HG03196 (cell line): ENCODE measurements at regions not wholly inside any gene's neighbourhood (a gene's known extent, or its start where the extent isn't known, plus 50 kb on each side); places are given as distances from the start of the nearest gene placed in this dataset.
A peak's percentile ranks its signal among the peaks of the same experiment; 100 is the strongest.

Experiments
- ATAC-seq: cut with Tn5 transposase; IDR thresholded peaks from one replicate; pipeline ENCODE4 v1.9.1; 2021; ENCODE audit not compliant: unreplicated experiment

GRCh38 chr6:166754218-166755030 is 127.4 kb upstream of the RPS6KA2 start:
- ATAC-seq = no peak

DNA sequence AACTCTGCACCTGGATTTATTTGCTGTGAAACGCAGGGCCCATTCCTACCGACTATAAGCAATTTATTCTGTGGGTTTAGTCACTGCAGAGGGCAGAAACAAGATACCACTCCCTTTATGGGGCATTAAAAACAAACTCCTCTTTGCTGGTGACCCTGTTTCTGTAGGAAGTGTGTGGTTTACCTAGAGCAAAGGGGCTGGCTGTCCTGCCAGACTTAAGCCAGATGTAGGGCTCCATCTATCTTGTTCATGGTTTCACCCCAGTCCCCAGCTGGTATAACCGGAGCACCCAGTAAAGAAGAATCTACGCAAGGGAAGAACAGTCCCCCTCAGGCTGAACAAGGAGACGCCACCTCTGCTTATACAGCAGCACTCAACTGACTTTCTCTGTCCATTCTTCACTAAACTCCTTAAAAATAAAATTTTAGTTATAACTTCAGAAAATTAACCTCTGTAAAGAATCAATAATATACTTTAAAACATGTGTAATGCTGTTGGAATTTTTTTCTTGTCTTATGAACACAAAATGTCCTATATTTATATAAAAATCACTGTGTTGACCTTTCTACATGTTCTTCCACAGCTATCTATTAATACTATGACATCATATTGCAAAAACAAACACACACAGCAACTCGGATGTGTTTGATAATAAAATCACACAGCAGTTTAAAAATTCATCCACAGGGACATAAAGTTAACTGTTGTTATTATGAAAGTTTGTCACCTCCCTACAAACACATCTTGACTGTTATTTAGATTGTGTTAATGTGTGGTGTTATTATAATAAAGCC is 126.1 kb upstream of the RPS6KA2 start:
- ATAC-seq = no peak

DNA sequence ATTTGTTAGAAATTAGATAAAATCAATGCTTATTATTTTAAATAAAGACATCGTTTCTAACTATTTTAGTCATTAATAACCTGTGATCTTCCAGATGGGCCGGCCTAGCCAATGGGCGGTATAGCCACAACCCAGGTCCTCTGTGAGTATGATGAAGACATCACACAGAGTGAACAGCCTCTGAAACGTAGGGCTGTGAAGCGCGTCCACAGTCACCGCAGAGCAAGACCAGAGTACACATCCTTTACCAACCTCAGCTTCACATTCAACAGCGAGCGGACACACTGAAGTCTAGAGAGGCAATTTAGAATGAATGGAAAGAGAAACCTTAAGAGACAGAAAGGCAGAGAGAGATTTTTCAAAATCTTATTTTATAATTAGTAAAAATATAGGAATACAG is 125.0 kb upstream of the RPS6KA2 start:
- ATAC-seq = peak; percentile 93

- peak; percentile 85 for ATAC-seq
These were observed 124.1 kb upstream of the RPS6KA2 start for GRCh38 chr6:166751051-166751595.

DNA sequence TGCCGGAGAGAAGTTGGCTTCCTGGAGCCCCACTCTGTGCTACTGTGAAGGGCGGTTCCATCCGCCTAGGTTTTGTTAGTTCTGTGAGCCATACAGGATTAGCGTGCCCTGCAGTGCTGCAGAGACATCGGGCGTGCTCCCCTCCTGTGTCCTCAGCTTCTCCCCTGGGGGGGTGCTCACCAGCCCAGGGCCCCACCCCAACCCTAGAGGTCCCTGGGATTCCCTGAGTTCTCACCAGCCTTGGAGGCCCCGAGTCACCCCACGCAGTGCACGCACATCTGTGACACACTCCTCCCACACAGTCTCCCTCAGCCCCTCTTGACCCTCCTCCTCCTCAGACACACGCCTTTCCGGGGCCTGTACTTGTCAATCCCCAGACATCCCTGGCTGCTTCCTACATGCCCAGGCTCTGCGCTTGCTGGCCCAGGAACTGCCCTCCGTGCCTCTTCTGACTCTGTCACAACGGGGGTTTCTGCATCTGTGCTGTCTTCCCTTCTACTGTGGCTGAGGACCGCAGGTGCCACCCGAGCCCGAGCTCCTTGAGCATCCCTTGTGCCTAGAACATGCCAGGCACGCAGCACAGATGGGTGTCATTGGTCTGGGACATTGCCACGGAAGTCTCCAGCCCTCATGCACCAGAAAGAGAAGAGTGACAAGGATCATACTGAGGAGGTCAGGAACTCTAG is 123.2 kb upstream of the RPS6KA2 start:
- no peak for ATAC-seq

DNA sequence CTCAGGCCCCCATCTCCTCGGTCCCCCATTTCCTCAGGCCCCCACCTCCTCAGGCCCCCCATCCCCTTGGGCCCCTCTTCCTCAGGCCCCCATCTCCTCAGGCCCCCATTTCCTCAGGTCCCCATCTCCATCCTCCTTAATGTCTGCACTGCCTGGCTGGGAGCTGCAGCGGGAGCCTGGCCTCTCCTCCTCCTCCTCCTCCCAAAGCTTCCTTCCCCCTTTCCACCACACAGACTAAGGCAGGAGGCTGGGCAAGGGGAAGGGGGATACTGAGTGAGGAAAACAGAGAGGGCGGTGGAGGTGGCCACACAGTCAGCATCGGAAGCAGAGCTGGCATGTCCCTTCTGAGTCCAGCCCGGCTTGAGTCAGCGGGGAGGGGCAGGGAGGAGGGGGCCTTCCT is 122.6 kb upstream of the RPS6KA2 start:
- ATAC-seq = no peak

DNA sequence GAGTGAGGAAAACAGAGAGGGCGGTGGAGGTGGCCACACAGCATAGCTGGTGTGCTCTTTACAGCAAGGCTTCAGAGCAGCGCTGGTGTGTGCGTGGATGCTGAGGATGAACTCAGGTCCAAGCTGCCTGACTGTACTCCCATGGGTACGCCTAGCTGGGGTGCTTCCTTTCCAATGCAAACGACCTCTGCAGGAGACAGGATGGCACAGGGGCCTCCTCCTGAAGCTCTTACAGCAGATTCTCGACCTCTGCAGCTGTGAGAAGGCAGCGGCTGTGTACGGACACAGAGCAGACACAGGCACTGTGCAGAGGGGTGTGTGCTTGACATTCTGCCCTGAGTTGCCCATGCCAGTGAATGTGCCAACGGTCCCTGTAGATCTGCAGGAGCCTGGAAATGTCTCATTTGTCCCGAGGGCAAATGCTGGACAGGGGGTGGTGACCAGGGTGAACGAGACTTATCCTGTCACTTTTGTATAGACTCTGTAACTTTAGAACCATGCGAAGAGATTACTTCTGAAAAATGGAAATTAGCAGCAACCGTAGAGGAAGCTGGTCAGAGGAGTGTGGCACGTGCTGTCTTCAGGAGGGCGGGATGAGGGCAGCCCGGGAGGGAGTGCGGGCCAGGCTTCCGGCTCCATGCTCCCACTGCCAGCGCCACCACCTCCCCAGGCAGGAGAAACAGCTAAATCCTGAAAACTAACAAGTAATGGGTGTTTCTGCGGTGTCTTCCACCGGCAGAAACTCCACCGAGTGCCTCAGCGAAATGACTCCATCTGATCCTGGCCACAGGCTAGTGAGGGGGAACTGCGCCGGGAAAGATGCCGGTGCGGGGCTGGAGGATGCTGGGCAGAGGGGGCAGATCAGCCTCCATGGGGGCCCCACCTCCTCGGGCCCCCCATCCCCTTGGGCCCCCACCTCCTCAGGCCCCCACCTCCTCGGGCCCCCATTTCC is 120.9 kb upstream of the RPS6KA2 start:
- no peak for ATAC-seq

DNA sequence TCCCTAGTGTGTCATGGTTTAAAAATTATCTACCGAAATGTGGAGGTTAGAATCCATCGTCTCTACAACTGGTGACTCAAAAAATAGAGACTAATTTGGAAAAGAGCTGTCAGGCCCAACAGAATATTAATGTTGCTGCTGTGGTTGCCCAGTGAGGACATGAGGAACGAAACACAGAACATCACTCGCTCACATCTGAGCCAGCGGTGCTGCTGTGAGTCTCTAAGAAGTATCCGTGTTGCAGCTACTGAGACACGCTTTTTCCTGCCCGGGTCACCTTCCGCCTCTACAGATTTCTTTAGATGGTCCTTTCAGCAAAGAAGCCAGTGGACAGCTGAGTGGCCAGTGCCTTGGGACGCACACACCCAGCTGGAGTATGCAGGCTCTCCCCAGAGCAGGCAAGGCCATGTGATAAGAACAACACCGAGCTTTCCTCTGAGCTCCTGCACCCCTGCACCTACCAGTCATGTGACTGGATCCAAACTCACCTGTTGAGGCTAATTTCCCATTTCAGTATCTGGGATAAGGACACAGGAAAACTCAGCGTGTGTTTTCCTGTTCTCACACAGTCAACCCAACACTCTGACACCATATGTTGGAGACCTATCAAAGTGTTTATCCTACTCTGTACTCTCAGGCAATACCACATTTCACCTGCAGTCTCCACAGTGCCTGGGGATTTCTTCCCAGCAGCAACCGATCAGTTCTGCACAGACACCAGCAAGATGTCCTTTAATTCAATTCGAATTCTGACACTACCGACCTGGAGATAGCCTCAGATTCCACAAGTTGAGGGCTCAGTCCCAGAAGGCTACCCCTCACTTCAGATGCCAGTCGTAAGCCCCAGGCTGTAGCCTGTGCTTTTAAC is 119.0 kb upstream of the RPS6KA2 start:
- ATAC-seq = no peak

DNA sequence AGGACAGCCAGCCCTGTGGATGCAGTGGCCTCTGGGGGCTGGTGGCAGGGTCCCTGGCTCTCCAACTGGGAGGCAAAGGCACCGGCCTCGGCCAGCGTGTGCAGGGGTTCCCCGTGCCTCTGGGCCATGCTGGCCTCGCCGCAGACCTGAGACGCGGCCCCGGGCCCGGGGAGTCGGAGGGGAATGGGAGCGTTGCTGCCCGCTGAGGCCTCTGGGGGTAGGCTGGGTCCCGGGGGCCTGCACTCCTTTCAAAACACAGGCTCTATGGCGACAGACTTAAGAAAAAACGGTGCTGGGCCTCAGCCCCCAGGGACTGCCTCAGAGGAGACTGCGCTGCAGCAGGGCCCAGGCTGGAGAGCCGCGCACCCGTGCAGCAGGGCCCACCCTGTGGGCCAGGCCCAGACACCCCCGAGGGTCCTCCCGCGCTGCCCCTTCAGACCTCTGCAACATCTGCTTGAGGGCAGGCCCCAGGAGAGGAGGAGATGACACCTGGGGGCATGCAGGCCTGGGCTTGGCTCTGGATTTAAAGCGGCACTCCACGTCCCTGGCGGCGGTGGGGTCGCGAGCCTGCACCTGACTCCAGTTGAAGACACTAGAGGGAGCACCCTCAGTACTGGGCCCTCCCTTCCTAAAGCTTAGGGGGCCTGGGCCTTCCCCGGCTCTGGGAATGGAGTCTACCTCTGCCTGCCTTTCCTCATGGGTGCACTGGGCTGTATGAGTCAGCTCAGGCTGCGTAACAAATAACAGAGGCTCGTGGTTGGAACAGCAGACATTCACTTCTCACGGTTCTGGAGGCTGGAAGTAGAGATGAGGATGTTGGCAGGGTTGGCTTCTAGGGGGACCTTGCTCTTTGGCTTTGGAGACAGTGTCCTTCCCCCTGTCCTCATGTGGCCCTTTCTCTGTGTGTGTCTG is 117.4 kb upstream of the RPS6KA2 start:
- ATAC-seq = no peak

GRCh38 chr6:166743406-166744222 is 116.6 kb upstream of the RPS6KA2 start:
- ATAC-seq = no peak

GRCh38 chr6:166742981-166743380 is 115.9 kb upstream of the RPS6KA2 start:
- ATAC-seq = no peak

GRCh38 chr6:166739976-166740318 is 112.9 kb upstream of the RPS6KA2 start:
- ATAC-seq = no peak

GRCh38 chr6:166739117-166739975 is 112.3 kb upstream of the RPS6KA2 start:
- ATAC-seq = no peak

GRCh38 chr6:166738386-166739116 is 111.5 kb upstream of the RPS6KA2 start:
- no peak for ATAC-seq

- ATAC-seq = no peak
These were observed 110.2 kb upstream of the RPS6KA2 start for GRCh38 chr6:166737261-166737660.

DNA sequence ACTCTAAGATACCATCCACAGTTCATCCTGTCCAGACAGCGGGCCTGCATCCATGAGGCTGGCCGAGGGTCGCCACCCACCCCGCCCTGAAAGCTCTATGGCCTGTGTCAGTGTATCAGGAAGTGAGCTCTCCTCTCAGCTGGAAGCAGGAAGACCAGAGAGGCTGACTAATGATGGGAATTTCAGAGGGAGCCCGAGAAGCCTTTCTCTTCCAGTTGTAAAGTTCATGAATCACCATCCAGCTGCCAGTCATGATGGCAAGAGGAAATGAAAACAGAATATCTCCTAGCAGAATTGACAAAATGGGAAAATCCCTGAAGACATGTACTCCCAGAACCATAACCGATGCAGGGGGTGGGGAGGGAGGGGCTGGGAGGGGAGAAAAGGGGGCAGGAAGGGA is 109.6 kb upstream of the RPS6KA2 start:
- ATAC-seq = no peak
